ENCODE measurements at regions not wholly inside any gene's neighbourhood (a gene's known extent, or its start where the extent isn't known, plus 50 kb on each side); places are given as distances from the start of the nearest gene placed in this dataset.

DNA sequence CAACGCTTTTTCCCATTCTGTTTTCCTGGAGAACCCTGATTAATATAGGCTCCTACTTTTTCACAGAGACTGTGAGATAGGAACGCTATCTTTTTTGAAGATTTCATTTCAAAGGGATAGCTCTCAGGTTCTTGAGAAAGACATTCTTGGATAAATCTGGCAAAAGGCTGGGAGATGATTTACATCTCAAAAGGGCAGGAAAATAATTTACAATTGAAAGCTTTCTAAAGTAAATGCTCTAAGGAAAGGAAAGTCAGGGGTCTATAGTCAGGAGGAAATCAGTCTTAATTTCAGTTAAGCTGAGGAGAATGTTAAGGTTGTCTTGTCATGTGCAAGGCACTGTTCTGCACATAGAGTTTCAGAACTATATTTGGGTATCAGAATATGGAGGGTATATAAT lies 278.8 kb downstream of the KIF20B start:
- no peak for TF ChIP-seq POLR2A (IDR thresholded peaks at IDR 0.05; ENCODE audit: low read length)
- TF ChIP-seq, protein P1, sequence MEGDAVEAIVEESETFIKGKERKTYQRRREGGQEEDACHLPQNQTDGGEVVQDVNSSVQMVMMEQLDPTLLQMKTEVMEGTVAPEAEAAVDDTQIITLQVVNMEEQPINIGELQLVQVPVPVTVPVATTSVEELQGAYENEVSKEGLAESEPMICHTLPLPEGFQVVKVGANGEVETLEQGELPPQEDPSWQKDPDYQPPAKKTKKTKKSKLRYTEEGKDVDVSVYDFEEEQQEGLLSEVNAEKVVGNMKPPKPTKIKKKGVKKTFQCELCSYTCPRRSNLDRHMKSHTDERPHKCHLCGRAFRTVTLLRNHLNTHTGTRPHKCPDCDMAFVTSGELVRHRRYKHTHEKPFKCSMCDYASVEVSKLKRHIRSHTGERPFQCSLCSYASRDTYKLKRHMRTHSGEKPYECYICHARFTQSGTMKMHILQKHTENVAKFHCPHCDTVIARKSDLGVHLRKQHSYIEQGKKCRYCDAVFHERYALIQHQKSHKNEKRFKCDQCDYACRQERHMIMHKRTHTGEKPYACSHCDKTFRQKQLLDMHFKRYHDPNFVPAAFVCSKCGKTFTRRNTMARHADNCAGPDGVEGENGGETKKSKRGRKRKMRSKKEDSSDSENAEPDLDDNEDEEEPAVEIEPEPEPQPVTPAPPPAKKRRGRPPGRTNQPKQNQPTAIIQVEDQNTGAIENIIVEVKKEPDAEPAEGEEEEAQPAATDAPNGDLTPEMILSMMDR (IDR thresholded peaks at IDR 0.05): no peak
